ENCODE measurements at regions not wholly inside any gene's neighbourhood (a gene's known extent, or its start where the extent isn't known, plus 50 kb on each side); places are given as distances from the start of the nearest gene placed in this dataset.

DNA sequence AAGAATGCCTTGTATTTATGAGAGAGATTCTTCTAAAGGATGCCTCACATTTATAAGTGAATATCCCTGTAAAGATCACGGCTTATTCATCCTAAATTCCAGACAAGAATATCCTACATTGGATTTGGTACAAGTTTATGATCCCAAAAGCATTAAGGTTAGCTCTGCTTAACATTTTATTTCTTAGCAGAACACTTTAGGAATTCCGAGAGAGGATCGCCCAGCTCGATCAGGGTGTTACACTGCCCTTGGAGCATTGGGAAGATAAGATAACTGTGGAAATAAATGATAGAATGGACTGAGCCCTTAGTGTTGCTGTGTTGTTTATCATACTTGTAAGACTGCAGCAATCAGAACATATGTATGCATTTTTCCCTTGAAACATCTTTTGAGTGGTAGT lies 223.0 kb upstream of the CDIN1 start:
- no peak for FAIRE-seq
- ChIA-PET CTCF (ENCODE audit: low intra/inter-chr PET ratio, low total read pairs) (no interaction called here), POLR2A (no interaction called here)
- Histone ChIP-seq H4K20me1 (ENCODE audit: insufficient read depth, low read length) (no peaks in the 10 kb centered on the region), H3K9ac (ENCODE audit: insufficient read depth, low read depth, low read length) (no peak overlapping the region), H3K4me2 (ENCODE audit: low read depth, low read length) (no peak overlapping the region), H3K4me1 (ENCODE audit: insufficient read depth, low read length) (no peaks in the 10 kb centered on the region), H3K27ac (ENCODE audit: extremely low read length, insufficient read depth, low read length) (no peak overlapping the region), H3K4me3 (replicated peaks in 1 of 3; ENCODE audit: insufficient read depth in 1 of 3, low read depth in 2 of 3, low read length in 3 of 3) (no peak overlapping the region), H3K36me3 (replicated peaks in 1 of 2; ENCODE audit: control insufficient read depth in 1 of 2, insufficient read depth in 2 of 2, low read length in 2 of 2) (no peaks in the 10 kb centered on the region), H3K79me2 (ENCODE audit: insufficient read depth, low read length) (no peaks in the 10 kb centered on the region), H3K27me3 (ENCODE audit: control insufficient read depth in 1 of 2, insufficient read depth in 2 of 2, low read length in 2 of 2) (no peaks in the 10 kb centered on the region), H3K9me3 (ENCODE audit: low read length) (no peaks in the 10 kb centered on the region), H2AFZ (ENCODE audit: low read length) (no peak overlapping the region)
- no TSS peak for BruUV-seq (replicated peaks)
- intact Hi-C loops (cut with micrococcal nuclease; ENCODE audit: unreplicated experiment) = no loop called here
- no peak for DNase-seq (ENCODE audit: low spot score)
- TF ChIP-seq, protein P1, sequence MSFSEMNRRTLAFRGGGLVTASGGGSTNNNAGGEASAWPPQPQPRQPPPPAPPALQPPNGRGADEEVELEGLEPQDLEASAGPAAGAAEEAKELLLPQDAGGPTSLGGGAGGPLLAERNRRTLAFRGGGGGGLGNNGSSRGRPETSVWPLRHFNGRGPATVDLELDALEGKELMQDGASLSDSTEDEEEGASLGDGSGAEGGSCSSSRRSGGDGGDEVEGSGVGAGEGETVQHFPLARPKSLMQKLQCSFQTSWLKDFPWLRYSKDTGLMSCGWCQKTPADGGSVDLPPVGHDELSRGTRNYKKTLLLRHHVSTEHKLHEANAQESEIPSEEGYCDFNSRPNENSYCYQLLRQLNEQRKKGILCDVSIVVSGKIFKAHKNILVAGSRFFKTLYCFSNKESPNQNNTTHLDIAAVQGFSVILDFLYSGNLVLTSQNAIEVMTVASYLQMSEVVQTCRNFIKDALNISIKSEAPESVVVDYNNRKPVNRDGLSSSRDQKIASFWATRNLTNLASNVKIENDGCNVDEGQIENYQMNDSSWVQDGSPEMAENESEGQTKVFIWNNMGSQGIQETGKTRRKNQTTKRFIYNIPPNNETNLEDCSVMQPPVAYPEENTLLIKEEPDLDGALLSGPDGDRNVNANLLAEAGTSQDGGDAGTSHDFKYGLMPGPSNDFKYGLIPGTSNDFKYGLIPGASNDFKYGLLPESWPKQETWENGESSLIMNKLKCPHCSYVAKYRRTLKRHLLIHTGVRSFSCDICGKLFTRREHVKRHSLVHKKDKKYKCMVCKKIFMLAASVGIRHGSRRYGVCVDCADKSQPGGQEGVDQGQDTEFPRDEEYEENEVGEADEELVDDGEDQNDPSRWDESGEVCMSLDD (CRISPR knock-in tag; IDR thresholded peaks at IDR 0.05; ENCODE audit: borderline replicate concordance) = no peak
- no peak for TF ChIP-seq ZNF441 (CRISPR knock-in tag; IDR thresholded peaks at IDR 0.05; ENCODE audit: borderline replicate concordance)
- in situ Hi-C loops (cut with HindIII; ENCODE audit: extremely low pct_ligation_motif_present, low pct_unique_long_range_greater_than_20kb) = no loop called here
- ATAC-seq = no peak
- 0% methylated on average over 4 of the region's 4 CpGs for WGBS (ENCODE audit: low lambda C conversion rate)

DNA sequence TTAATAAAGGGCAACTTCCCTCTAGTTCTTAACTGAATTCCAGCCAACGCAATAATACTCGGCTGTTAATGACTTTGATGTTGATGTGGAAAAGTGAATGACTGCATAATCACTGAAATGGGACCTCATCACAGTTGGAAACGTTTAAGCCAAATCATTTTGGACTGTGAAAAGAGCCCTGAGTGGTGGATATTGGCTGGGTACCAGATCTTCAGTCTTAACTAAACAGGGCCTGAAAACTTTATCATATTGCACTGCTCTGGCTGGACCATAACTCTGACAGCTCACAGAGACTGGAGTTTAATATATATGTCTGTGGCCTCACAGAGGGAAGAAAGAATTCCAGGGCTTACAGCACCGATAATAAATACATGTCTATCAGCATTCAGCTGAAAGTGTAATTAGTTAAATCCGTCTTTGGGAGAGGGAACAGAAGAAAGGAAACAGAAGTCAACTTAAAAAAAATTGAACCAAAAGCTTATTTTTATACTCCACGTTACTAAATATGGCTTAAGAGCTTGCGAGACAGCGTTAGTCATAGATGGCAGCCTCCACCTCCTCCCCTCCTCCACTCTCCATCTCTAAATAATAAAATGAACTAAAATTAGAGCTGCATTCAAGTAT lies 222.3 kb upstream of the CDIN1 start:
- no peaks in the 10 kb centered on the region for H3K79me2 ChIP-seq (ENCODE audit: insufficient read depth, low read length)
- no peaks in the 10 kb centered on the region for H3K9me3 ChIP-seq (ENCODE audit: low read length)
- DNase-seq (ENCODE audit: low spot score) (no peak), FAIRE-seq (no peak), ATAC-seq (no peak)
- H4K20me1 ChIP-seq (ENCODE audit: insufficient read depth, low read length) = no peaks in the 10 kb centered on the region
- intact Hi-C loops (cut with micrococcal nuclease; ENCODE audit: unreplicated experiment) (no loop called here), in situ Hi-C loops (cut with HindIII; ENCODE audit: extremely low pct_ligation_motif_present, low pct_unique_long_range_greater_than_20kb) (no loop called here)
- no peaks in the 10 kb centered on the region for H3K36me3 ChIP-seq (replicated peaks in 1 of 2; ENCODE audit: control insufficient read depth in 1 of 2, insufficient read depth in 2 of 2, low read length in 2 of 2)
- H2AFZ ChIP-seq (ENCODE audit: low read length) = no peak overlapping the region
- H3K4me2 ChIP-seq (ENCODE audit: low read depth, low read length) = no peak overlapping the region
- ChIA-PET POLR2A (no interaction called here), CTCF (ENCODE audit: low intra/inter-chr PET ratio, low total read pairs) (no interaction called here)
- BruUV-seq (replicated peaks) = no TSS peak
- no peak overlapping the region for H3K4me3 ChIP-seq (replicated peaks in 1 of 3; ENCODE audit: insufficient read depth in 1 of 3, low read depth in 2 of 3, low read length in 3 of 3)
- H3K4me1 ChIP-seq (ENCODE audit: insufficient read depth, low read length) = no peaks in the 10 kb centered on the region
- no peak overlapping the region for H3K9ac ChIP-seq (ENCODE audit: insufficient read depth, low read depth, low read length)
- WGBS (ENCODE audit: low lambda C conversion rate) = 20% methylated on average over 8 of the region's 8 CpGs
- H3K27ac ChIP-seq (ENCODE audit: extremely low read length, insufficient read depth, low read length) = no peak overlapping the region
- H3K27me3 ChIP-seq (ENCODE audit: control insufficient read depth in 1 of 2, insufficient read depth in 2 of 2, low read length in 2 of 2) = no peaks in the 10 kb centered on the region
- TF ChIP-seq ETV6 (CRISPR knock-in tag; conservative IDR thresholded peaks at IDR 0.05) = no peak
- TF ChIP-seq, protein P2, sequence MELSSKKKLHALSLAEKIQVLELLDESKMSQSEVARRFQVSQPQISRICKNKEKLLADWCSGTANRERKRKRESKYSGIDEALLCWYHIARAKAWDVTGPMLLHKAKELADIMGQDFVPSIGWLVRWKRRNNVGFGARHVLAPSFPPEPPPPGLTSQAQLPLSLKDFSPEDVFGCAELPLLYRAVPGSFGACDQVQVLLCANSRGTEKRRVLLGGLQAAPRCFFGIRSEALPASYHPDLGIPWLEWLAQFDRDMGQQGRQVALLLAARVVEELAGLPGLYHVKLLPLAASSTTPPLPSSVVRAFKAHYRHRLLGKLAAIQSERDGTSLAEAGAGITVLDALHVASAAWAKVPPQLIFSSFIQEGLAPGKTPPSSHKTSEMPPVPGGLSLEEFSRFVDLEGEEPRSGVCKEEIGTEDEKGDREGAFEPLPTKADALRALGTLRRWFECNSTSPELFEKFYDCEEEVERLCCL (CRISPR knock-in tag; IDR thresholded peaks at IDR 0.05; ENCODE audit: borderline replicate concordance) = no peak
- TF ChIP-seq, protein P3, sequence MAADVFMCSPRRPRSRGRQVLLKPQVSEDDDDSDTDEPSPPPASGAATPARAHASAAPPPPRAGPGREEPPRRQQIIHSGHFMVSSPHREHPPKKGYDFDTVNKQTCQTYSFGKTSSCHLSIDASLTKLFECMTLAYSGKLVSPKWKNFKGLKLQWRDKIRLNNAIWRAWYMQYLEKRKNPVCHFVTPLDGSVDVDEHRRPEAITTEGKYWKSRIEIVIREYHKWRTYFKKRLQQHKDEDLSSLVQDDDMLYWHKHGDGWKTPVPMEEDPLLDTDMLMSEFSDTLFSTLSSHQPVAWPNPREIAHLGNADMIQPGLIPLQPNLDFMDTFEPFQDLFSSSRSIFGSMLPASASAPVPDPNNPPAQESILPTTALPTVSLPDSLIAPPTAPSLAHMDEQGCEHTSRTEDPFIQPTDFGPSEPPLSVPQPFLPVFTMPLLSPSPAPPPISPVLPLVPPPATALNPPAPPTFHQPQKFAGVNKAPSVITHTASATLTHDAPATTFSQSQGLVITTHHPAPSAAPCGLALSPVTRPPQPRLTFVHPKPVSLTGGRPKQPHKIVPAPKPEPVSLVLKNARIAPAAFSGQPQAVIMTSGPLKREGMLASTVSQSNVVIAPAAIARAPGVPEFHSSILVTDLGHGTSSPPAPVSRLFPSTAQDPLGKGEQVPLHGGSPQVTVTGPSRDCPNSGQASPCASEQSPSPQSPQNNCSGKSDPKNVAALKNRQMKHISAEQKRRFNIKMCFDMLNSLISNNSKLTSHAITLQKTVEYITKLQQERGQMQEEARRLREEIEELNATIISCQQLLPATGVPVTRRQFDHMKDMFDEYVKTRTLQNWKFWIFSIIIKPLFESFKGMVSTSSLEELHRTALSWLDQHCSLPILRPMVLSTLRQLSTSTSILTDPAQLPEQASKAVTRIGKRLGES (CRISPR knock-in tag; IDR thresholded peaks at IDR 0.05; ENCODE audit: borderline replicate concordance) = no peak
- TF ChIP-seq, protein P4, sequence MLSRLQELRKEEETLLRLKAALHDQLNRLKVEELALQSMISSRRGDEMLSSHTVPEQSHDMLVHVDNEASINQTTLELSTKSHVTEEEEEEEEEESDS (CRISPR knock-in tag; IDR thresholded peaks at IDR 0.05; ENCODE audit: borderline replicate concordance) = no peak
- TF ChIP-seq, protein P5, sequence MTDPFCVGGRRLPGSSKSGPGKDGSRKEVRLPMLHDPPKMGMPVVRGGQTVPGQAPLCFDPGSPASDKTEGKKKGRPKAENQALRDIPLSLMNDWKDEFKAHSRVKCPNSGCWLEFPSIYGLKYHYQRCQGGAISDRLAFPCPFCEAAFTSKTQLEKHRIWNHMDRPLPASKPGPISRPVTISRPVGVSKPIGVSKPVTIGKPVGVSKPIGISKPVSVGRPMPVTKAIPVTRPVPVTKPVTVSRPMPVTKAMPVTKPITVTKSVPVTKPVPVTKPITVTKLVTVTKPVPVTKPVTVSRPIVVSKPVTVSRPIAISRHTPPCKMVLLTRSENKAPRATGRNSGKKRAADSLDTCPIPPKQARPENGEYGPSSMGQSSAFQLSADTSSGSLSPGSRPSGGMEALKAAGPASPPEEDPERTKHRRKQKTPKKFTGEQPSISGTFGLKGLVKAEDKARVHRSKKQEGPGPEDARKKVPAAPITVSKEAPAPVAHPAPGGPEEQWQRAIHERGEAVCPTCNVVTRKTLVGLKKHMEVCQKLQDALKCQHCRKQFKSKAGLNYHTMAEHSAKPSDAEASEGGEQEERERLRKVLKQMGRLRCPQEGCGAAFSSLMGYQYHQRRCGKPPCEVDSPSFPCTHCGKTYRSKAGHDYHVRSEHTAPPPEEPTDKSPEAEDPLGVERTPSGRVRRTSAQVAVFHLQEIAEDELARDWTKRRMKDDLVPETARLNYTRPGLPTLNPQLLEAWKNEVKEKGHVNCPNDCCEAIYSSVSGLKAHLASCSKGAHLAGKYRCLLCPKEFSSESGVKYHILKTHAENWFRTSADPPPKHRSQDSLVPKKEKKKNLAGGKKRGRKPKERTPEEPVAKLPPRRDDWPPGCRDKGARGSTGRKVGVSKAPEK (CRISPR knock-in tag; IDR thresholded peaks at IDR 0.05; ENCODE audit: borderline replicate concordance) = no peak

All from HepG2 (cell line).